HG03045 (cell line): ENCODE measurements at regions not wholly inside any gene's neighbourhood (a gene's known extent, or its start where the extent isn't known, plus 50 kb on each side); places are given as distances from the start of the nearest gene placed in this dataset.
"Not testable (repeated sequence)": the region's sequence is repeated elsewhere in the genome, so short reads cannot be mapped to it uniquely, and the experiment has no call there.

ENCODE experiments used
- ATAC-seq: cut with Tn5 transposase; IDR thresholded peaks from one replicate; pipeline ENCODE4 v1.9.1; 2021; ENCODE audit warnings: mild to moderate bottlenecking, moderate library complexity; ENCODE audit not compliant: unreplicated experiment

- ATAC-seq = no peak
Observed at GRCh38 chr4:126856906-126857305, 775.9 kb upstream of the INTU start.

GRCh38 chr4:126859314-126859713 is 773.4 kb upstream of the INTU start:
- ATAC-seq = no peak

GRCh38 chr4:126859872-126860271 is 772.9 kb upstream of the INTU start:
- ATAC-seq = no peak

- ATAC-seq = no peak
Observed at GRCh38 chr4:126860308-126860707, 772.4 kb upstream of the INTU start.

- ATAC-seq = no peak
Observed at GRCh38 chr4:126869967-126870366, 762.8 kb upstream of the INTU start.

- no peak for ATAC-seq
Observed at GRCh38 chr4:126871810-126872209, 760.9 kb upstream of the INTU start.

GRCh38 chr4:126874533-126874932 is 758.2 kb upstream of the INTU start:
- no peak for ATAC-seq

- ATAC-seq = no peak
Observed at GRCh38 chr4:126888968-126889367, 743.8 kb upstream of the INTU start.

GRCh38 chr4:126890383-126890782 is 742.4 kb upstream of the INTU start:
- ATAC-seq = no peak

GRCh38 chr4:126890994-126891393 is 741.8 kb upstream of the INTU start:
- no peak for ATAC-seq

- no peak for ATAC-seq
Observed at GRCh38 chr4:126894963-126895362, 737.8 kb upstream of the INTU start.

GRCh38 chr4:126895988-126896570 is 736.7 kb upstream of the INTU start:
- no peak for ATAC-seq

GRCh38 chr4:126897038-126897437 is 735.7 kb upstream of the INTU start:
- ATAC-seq = no peak

GRCh38 chr4:126898815-126899214 is 733.9 kb upstream of the INTU start:
- ATAC-seq = no peak

GRCh38 chr4:126899331-126899801 is 733.4 kb upstream of the INTU start:
- no peak for ATAC-seq

- ATAC-seq = no peak
Observed at GRCh38 chr4:126906466-126906865, 726.3 kb upstream of the INTU start.

GRCh38 chr4:126907389-126907788 is 725.4 kb upstream of the INTU start:
- ATAC-seq = no peak

- no peak for ATAC-seq
Observed at GRCh38 chr4:126916049-126916625, 716.6 kb upstream of the INTU start.

GRCh38 chr4:126916626-126917140 is 716.1 kb upstream of the INTU start:
- ATAC-seq = no peak

GRCh38 chr4:126922328-126922938 is 710.3 kb upstream of the INTU start:
- ATAC-seq = not testable (repeated sequence)

GRCh38 chr4:126924237-126924636 is 708.5 kb upstream of the INTU start:
- no peak for ATAC-seq

GRCh38 chr4:126930059-126930458 is 702.7 kb upstream of the INTU start:
- ATAC-seq = not testable (repeated sequence)
